EL (cell line): ENCODE measurements at regions not wholly inside any gene's neighbourhood (a gene's known extent, or its start where the extent isn't known, plus 50 kb on each side); places are given as distances from the start of the nearest gene placed in this dataset.
"Not testable (repeated sequence)": the region's sequence is repeated elsewhere in the genome, so short reads cannot be mapped to it uniquely, and the experiment has no call there.

Source experiments
- DNase-seq: peaks from one replicate; pipeline ENCODE4 v3.0.0-alpha.2; 2016

GRCh38 chr4:106588891-106589290 lies 220.3 kb upstream of the GIMD1 start:
- no peak for DNase-seq

- DNase-seq = peak; percentile 79
Observed at GRCh38 chr4:106587558-106587957, 219.0 kb upstream of the GIMD1 start.

GRCh38 chr4:106585915-106586349 lies 217.4 kb upstream of the GIMD1 start:
- DNase-seq = peak; percentile 62

- peak; percentile 76 for DNase-seq
Observed at GRCh38 chr4:106584337-106584989, 215.9 kb upstream of the GIMD1 start.

- peak; percentile 96 for DNase-seq
Observed at GRCh38 chr4:106583567-106583966, 215.0 kb upstream of the GIMD1 start.

GRCh38 chr4:106583108-106583507 lies 214.5 kb upstream of the GIMD1 start:
- DNase-seq = no peak

- DNase-seq = no peak
Observed at GRCh38 chr4:106582103-106582502, 213.5 kb upstream of the GIMD1 start.

GRCh38 chr4:106579236-106579635 lies 210.7 kb upstream of the GIMD1 start:
- DNase-seq = no peak

- peak; percentile 56 for DNase-seq
Observed at GRCh38 chr4:106569146-106570031, 200.8 kb upstream of the GIMD1 start.

- DNase-seq = no peak
Observed at GRCh38 chr4:106565727-106566126, 197.1 kb upstream of the GIMD1 start.

- not testable (repeated sequence) for DNase-seq
Observed at GRCh38 chr4:106563637-106564036, 195.1 kb upstream of the GIMD1 start.

GRCh38 chr4:106551724-106552123 lies 183.1 kb upstream of the GIMD1 start:
- DNase-seq = no peak

GRCh38 chr4:106548446-106549044 lies 180.0 kb upstream of the GIMD1 start:
- no peak for DNase-seq

- DNase-seq = no peak
Observed at GRCh38 chr4:106546370-106546769, 177.8 kb upstream of the GIMD1 start.

- DNase-seq = not testable (repeated sequence)
Observed at GRCh38 chr4:106542609-106543008, 174.0 kb upstream of the GIMD1 start.

GRCh38 chr4:106541253-106541652 lies 172.7 kb upstream of the GIMD1 start:
- DNase-seq = peak; percentile 53

GRCh38 chr4:106530821-106531220 lies 162.2 kb upstream of the GIMD1 start:
- DNase-seq = no peak

GRCh38 chr4:106530024-106530361 lies 161.4 kb upstream of the GIMD1 start:
- DNase-seq = no peak

GRCh38 chr4:106529348-106530023 lies 160.9 kb upstream of the GIMD1 start:
- DNase-seq = peak; percentile 25

- no peak for DNase-seq
Observed at GRCh38 chr4:106527316-106527715, 158.7 kb upstream of the GIMD1 start.

- DNase-seq = not testable (repeated sequence)
Observed at GRCh38 chr4:106525425-106525824, 156.8 kb upstream of the GIMD1 start.

- not testable (repeated sequence) for DNase-seq
Observed at GRCh38 chr4:106524772-106525171, 156.2 kb upstream of the GIMD1 start.

GRCh38 chr4:106522839-106523238 lies 154.3 kb upstream of the GIMD1 start:
- DNase-seq = peak; percentile 9
